HG03354 (cell line): ENCODE measurements at regions not wholly inside any gene's neighbourhood (a gene's known extent, or its start where the extent isn't known, plus 50 kb on each side); places are given as distances from the start of the nearest gene placed in this dataset.

Experiments
- ATAC-seq: cut with Tn5 transposase; IDR thresholded peaks from one replicate; pipeline ENCODE4 v1.9.1; 2021; ENCODE audit warnings: mild to moderate bottlenecking; ENCODE audit not compliant: unreplicated experiment, poor library complexity, severe bottlenecking

GRCh38 chr13:107258599-107259187, 690.8 kb upstream of the ARGLU1 start:
- ATAC-seq = no peak

GRCh38 chr13:107254392-107254791, 686.5 kb upstream of the ARGLU1 start:
- ATAC-seq = no peak

DNA sequence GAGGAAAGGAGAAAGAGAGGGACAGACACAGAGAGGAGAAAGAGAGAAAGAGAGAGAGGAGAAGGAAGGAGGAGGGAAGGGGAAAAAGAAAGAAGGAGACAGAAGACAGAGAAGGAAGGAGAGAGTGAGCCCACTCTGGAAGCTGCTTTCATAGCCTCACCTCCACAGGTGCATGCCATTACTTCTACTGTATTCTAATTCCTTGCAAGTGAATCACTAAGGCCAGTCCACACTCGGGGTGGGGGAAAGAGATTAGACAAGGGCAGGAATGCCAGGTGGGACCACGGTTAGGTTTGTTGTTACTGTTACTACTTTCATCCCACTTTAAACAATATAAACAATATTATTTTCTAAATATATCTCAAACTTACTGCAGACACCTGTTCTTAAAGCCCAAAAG, 684.5 kb upstream of the ARGLU1 start:
- ATAC-seq = no peak

DNA sequence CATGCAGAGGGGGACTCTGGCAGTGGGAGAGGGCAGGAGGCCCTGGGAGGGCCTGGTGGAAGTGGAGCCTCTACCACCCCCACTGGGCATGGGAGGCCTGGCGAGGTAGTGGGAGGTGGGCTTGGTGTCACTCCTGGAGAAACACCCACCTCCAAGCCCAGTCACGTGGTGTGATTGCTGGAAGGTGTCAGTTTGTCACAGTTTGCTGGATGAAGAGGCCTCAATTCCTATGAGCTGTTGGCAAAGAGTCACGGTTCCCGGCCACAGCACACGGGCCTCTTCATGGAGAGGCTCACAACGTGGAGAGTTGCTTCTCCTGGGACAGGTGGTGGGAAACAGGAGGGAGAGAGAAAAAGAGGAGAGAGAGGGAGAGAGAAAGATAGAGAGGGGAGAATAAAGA, 684.1 kb upstream of the ARGLU1 start:
- no peak for ATAC-seq

- no peak for ATAC-seq
These were observed 683.4 kb upstream of the ARGLU1 start for GRCh38 chr13:107251341-107251740.

DNA sequence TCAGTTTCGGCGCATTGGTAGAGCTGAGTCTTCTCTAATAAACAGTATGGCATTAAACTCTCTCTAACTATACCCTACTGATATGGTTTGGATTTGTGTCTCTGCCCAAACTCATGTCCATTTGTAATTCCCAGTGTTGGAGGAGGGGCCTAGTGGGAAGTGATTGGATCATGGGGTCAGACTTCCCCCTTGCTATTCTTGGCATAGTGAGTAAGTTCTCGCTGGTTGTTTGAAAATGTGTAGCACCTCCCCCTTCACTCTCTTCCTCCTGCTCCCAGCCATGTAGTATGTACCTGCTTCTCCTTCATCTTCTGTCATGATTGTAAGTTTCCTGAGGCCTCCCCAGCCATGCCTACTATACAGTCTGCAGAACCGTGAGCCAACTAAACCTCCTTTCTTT, 682.7 kb upstream of the ARGLU1 start:
- ATAC-seq = no peak

DNA sequence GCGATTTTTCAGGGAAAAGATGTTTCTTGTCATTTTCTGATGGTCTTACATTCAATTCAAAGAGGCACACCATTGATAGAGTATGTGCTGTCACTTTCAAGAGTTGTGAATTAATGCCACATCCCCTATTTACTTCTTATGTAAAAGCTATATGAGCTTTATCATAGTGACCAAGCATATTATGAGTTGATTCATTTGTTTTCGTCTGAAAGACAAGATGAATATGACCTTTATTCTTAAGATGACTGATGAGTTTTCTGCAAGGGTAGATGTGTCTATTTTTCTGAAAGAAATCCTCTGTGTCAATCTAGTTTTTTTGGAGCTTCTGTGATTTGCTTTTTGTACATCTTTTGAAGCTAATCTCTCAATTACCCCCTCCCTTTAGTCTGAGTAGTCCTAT, 676.3 kb upstream of the ARGLU1 start:
- ATAC-seq = no peak

- ATAC-seq = no peak
These were observed 674.2 kb upstream of the ARGLU1 start for GRCh38 chr13:107242138-107242537.

- no peak for ATAC-seq
These were observed 673.4 kb upstream of the ARGLU1 start for GRCh38 chr13:107241381-107241780.

DNA sequence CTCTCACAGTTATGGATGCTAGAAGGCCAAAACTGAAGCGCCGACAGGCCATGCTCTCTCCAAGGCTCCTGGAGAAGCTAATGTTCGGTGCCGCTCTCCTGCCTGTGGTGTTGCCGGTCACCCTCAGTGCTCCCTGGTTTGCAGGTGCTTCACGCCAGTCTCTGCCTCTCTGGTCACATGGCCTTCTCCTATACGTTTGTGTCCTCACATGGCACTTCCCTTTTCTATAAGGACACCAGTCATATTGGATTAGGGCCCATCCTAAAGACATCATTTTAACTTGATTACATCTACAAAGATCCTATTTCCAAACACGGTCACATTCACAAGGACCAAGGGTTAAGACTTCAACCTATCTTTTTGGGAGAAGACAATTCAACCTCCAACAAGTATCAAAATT, 671.3 kb upstream of the ARGLU1 start:
- no peak for ATAC-seq

DNA sequence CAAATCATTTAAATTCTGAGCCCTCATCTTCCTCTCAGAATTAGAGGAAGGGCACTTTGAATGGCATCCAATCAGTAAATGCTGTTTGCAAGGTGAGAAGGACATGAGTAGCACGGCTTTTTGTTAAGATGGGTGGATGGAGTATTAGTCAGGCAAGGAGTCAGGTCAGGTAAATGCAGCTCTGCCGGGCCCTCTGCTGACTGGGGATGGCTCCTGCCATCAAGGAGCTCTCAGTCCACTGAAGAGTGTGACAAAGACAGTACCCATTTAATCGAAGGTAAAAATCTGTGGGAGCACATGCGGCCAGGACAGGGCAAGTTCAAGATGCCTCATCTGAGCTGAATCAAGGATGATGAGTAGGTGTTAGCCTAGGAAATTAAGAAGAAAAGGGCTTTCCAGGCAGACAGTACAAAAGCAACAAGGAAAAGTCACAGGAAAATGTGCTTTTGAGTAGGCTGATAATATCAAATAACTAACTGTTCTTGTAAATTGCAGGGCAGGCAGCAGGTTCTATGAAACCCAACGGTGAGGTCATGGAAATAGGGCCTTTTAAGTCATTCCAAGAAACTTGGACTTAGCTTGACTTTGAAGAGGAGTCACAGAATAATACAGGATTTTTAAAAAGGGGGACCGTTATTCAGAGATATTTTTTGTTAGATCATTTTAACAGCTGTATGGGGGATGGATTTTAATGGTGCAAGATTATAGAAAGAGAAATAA, 670.5 kb upstream of the ARGLU1 start:
- ATAC-seq = no peak

GRCh38 chr13:107234319-107235073, 666.6 kb upstream of the ARGLU1 start:
- no peak for ATAC-seq

DNA sequence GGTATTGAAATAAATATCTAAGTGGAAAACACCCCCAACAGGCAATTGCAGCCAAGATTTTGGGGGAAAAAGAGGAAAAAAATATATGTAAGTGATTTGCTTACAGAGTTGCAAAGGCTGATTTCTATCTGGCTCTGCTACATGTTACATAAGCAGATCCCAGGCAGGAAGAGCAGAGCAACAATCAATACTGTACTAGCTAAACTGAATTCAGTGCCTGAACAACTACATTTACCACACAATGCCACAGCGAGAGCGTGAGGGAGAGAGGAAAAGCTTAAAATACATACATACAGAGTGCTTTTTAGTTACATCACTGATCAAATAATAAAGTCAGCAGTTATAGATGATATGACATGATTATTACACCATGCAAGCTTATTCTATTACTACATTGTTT, 665.6 kb upstream of the ARGLU1 start:
- ATAC-seq = no peak

- no peak for ATAC-seq
These were observed 664.0 kb upstream of the ARGLU1 start for GRCh38 chr13:107231944-107232343.

DNA sequence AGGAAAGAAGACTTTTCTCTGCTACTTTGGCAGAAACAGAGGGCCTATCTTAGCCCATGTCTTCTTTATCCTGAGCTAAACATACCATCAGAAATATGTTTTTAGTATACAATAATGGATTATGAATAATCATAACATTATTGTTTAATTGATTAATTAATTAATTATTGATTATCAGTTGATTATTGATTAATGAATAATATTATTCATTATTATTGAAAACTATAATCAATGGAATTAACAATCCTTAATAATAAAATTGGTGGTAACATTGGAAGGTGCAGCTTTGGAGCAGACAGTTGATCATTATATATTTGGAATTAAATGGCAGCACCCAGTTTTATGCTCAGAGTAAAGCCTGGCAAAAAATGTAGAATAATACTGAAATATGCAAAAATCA, 655.9 kb upstream of the ARGLU1 start:
- ATAC-seq = no peak

DNA sequence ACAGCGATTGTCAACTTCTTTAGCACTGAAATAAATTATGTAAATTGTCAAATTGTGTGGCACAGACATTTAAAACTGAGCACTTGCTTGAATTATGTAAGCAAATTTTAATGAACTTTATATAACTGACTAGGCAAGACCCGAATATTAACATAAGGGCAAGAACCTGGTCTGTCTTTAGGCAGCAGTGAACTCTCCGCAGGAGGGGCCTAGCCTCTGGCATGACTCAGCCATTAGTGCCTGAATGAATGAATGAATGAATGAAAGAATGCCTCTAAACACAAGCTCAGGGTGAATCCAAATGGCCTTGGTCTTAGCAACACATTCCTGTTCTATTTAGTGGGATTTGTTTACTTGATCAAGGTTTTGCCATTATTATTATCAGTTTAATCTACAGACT, 654.7 kb upstream of the ARGLU1 start:
- no peak for ATAC-seq

- no peak for ATAC-seq
These were observed 652.3 kb upstream of the ARGLU1 start for GRCh38 chr13:107220245-107220644.

- no peak for ATAC-seq
These were observed 649.3 kb upstream of the ARGLU1 start for GRCh38 chr13:107217251-107217650.

DNA sequence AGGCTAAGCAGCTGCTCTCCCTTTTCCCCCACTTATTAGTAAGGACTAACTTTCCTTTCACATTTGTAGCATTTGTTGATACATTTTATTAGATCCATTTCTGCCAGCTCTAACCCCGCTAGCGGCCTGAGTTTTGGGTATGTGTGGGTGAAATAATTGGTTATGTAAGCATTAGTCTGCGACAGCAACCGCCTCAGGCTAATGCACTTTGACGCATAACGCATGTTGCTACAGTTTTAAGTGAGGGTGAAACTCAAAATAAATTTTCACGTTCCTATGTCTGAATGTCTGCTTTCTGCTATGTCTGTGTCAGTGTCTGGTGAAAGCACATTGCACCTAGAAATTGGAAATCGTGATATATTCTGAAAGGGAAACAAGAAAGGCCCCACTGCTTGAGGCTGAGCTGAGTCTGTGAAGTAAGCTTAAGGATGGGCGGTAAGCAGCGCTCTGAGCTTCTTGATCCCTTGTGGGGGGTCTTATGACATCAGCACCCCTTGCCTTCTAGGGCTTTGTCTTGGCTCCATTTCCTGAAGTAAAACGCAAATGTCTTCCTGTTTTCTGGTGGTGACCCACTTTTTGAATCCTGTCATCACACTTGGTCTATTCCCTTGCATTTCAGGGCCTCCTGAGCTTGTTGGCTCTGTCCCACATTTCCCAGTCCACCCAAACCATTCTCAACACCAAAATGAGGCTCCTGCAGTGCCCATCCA, 648.3 kb upstream of the ARGLU1 start:
- no peak for ATAC-seq

- ATAC-seq = peak; percentile 99
These were observed 643.1 kb upstream of the ARGLU1 start for GRCh38 chr13:107211073-107211472.

DNA sequence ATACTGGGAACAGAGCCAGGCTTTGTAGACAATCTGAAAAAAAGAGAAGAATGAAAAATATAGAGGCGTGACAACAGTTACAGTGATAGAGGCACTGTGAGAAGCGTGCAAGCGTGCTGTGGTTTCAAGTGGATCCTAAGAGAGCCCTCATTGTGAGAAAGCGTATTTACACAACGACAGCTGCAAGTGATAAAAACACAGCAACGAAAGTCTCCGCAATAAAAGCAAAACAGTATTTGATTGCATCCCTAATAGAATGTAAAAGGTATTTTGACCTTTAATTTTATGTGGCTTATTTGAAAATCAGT, 642.7 kb upstream of the ARGLU1 start:
- ATAC-seq = no peak
